ENCODE measurements at regions not wholly inside any gene's neighbourhood (a gene's known extent, or its start where the extent isn't known, plus 50 kb on each side); places are given as distances from the start of the nearest gene placed in this dataset.

- ChIA-PET CTCF (no interaction called here), POLR2A (no interaction called here)
- Mint-ChIP-seq H3K4me3 (ENCODE audit: unreplicated experiment) (no peak overlapping the region), H3K27me3 (ENCODE audit: insufficient read depth, unreplicated experiment) (peaks cover 23% of the 10 kb centered on the region), H3K36me3 (ENCODE audit: insufficient read depth, unreplicated experiment) (no peaks in the 10 kb centered on the region), H3K9me3 (ENCODE audit: unreplicated experiment) (no peaks in the 10 kb centered on the region), H3K4me1 (ENCODE audit: low read depth, unreplicated experiment) (no peaks in the 10 kb centered on the region), H3K27ac (ENCODE audit: unreplicated experiment) (no peak overlapping the region)
- H3K4me1 ChIP-seq: no peaks in the 10 kb centered on the region
- DNase-seq: no peak
- H3K9me3 ChIP-seq: no peaks in the 10 kb centered on the region
- no peaks in the 10 kb centered on the region for H3K36me3 ChIP-seq (ENCODE audit: control insufficient read depth, insufficient read depth, low read length)
- TF ChIP-seq CTCF (IDR thresholded peaks at IDR 0.05; ENCODE audit: insufficient read depth in 1 of 2, low read depth in 1 of 2, low read length in 1 of 2, severe bottlenecking in 1 of 2, unreplicated experiment in 1 of 2): no peak
- no peaks in the 10 kb centered on the region for H3K27me3 ChIP-seq (replicated peaks; ENCODE audit: control insufficient read depth, insufficient read depth, low read length)
- intact Hi-C loops (cut with micrococcal nuclease; ENCODE audit: unreplicated experiment): loop anchor here (1.0 kb wide), 3 partner anchors 76 to 1268 kb away; no protein-coding TSS in a partner anchor
- no peak overlapping the region for H3K4me3 ChIP-seq (ENCODE audit: low read depth, low read length)
- BruUV-seq (replicated peaks): no TSS peak
Measured at GRCh38 chr12:92650228-92650822, 52.5 kb upstream of the PLEKHG7 start.

- POLR2A ChIA-PET: no interaction called here
- Mint-ChIP-seq H3K9me3 (ENCODE audit: unreplicated experiment) (no peaks in the 10 kb centered on the region), H3K4me1 (ENCODE audit: low read depth, unreplicated experiment) (no peaks in the 10 kb centered on the region), H3K27me3 (ENCODE audit: insufficient read depth, unreplicated experiment) (peaks cover 27% of the 10 kb centered on the region), H3K36me3 (ENCODE audit: insufficient read depth, unreplicated experiment) (no peaks in the 10 kb centered on the region), H3K4me3 (ENCODE audit: unreplicated experiment) (no peak overlapping the region), H3K27ac (ENCODE audit: unreplicated experiment) (no peak overlapping the region)
- CTCF ChIA-PET: no interaction called here
- Histone ChIP-seq H3K9me3 (no peaks in the 10 kb centered on the region), H3K4me1 (no peaks in the 10 kb centered on the region), H3K27me3 (replicated peaks; ENCODE audit: control insufficient read depth, insufficient read depth, low read length) (no peaks in the 10 kb centered on the region), H3K4me3 (ENCODE audit: low read depth, low read length) (no peak overlapping the region), H3K36me3 (ENCODE audit: control insufficient read depth, insufficient read depth, low read length) (no peaks in the 10 kb centered on the region)
- DNase-seq: peak; percentile 67
- BruUV-seq (replicated peaks): no TSS peak
- intact Hi-C loops (cut with micrococcal nuclease; ENCODE audit: unreplicated experiment): loop anchor here (1.0 kb wide), 3 partner anchors 75 to 1267 kb away; no protein-coding TSS in a partner anchor
- peak; percentile 54 to 76 for TF ChIP-seq CTCF (IDR thresholded peaks at IDR 0.05; ENCODE audit: insufficient read depth in 1 of 2, low read depth in 1 of 2, low read length in 1 of 2, severe bottlenecking in 1 of 2, unreplicated experiment in 1 of 2)
Measured at GRCh38 chr12:92649511-92650227, 53.1 kb upstream of the PLEKHG7 start.

- no peaks in the 10 kb centered on the region for H3K9me3 ChIP-seq
- DNase-seq: no peak
- ChIA-PET CTCF (no interaction called here), POLR2A (no interaction called here)
- TF ChIP-seq CTCF (IDR thresholded peaks at IDR 0.05; ENCODE audit: insufficient read depth in 1 of 2, low read depth in 1 of 2, low read length in 1 of 2, severe bottlenecking in 1 of 2, unreplicated experiment in 1 of 2): no peak
- H3K4me1 Mint-ChIP-seq (ENCODE audit: low read depth, unreplicated experiment): no peaks in the 10 kb centered on the region
- peaks cover 27% of the 10 kb centered on the region for H3K27me3 Mint-ChIP-seq (ENCODE audit: insufficient read depth, unreplicated experiment)
- H3K27ac Mint-ChIP-seq (ENCODE audit: unreplicated experiment): no peak overlapping the region
- no peaks in the 10 kb centered on the region; the same call in 1 of the 2 replicates for H3K27me3 ChIP-seq (replicated peaks; ENCODE audit: control insufficient read depth, insufficient read depth, low read length)
- BruUV-seq (replicated peaks): no TSS peak
- no peaks in the 10 kb centered on the region for H3K9me3 Mint-ChIP-seq (ENCODE audit: unreplicated experiment)
- H3K4me3 ChIP-seq (ENCODE audit: low read depth, low read length): no peak overlapping the region
- no peaks in the 10 kb centered on the region for H3K4me1 ChIP-seq
- H3K4me3 Mint-ChIP-seq (ENCODE audit: unreplicated experiment): no peak overlapping the region
- intact Hi-C loops (cut with micrococcal nuclease; ENCODE audit: unreplicated experiment): no loop called here
- no peaks in the 10 kb centered on the region for H3K36me3 Mint-ChIP-seq (ENCODE audit: insufficient read depth, unreplicated experiment)
- H3K36me3 ChIP-seq (ENCODE audit: control insufficient read depth, insufficient read depth, low read length): no peaks in the 10 kb centered on the region
Measured at GRCh38 chr12:92648242-92649031, 54.4 kb upstream of the PLEKHG7 start.

Measured in Caco-2 (cell line).